ENCODE measurements at regions not wholly inside any gene's neighbourhood (a gene's known extent, or its start where the extent isn't known, plus 50 kb on each side); places are given as distances from the start of the nearest gene placed in this dataset.

DNA sequence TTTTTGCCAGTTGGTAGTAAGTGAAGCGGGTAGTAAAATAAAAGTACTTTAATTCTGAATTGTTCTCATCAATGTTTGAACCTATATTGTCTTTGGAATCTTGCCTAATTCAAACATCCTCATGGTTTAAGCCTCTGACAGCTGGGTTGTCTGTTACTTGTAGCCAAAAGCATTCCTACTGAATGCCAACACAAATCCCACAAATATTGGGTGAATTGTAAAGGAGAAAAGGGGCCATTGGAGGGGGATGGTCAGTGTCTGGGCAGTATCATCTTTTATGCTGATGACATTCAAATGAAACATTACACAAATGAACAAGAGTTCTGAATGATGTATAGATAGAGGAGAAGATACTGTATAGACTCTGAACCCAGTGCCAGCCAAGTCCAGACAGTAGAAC, 309.5 kb downstream of the OSTF1 start:
- TF ChIP-seq CTCF (IDR thresholded peaks at IDR 0.05; ENCODE audit: low read depth, low read length) (no peak), EZH2phosphoT487 (IDR thresholded peaks at IDR 0.05; ENCODE audit: low read depth) (no peak)

Measured in OCI-LY3 (cell line).